ENCODE measurements at regions not wholly inside any gene's neighbourhood (a gene's known extent, or its start where the extent isn't known, plus 50 kb on each side); places are given as distances from the start of the nearest gene placed in this dataset.

- ATAC-seq (no peak), DNase-seq (no peak)
- TF ChIP-seq POLR2A (IDR thresholded peaks at IDR 0.05) (no peak), CTCF (IDR thresholded peaks at IDR 0.05 in 4 of 5, conservative IDR thresholded peaks at IDR 0.05 in 1 of 5) (no peak)
- intact Hi-C loops (cut with DNase I; ENCODE audit: low total_unique reads) = no loop called here
- Histone ChIP-seq H3K4me1 (no peaks in the 10 kb centered on the region), H3K36me3 (no peaks in the 10 kb centered on the region), H3K9me3 (no peaks in the 10 kb centered on the region), H3K27me3 (no peaks in the 10 kb centered on the region), H3K27ac (no peak overlapping the region), H3K4me3 (no peak overlapping the region)
- in situ Hi-C loops (cut with MboI; ENCODE audit: low sequenced_read_pairs in 4 of 4) = no loop called here
Observed at GRCh38 chr2:128512379-128513115, 193.9 kb upstream of the HS6ST1 start.

GRCh38 chr2:128513116-128513960 is 194.7 kb upstream of the HS6ST1 start:
- no peak for DNase-seq
- no peak for ATAC-seq
- in situ Hi-C loops (cut with MboI; ENCODE audit: low sequenced_read_pairs in 4 of 4) = no loop called here

GRCh38 chr2:128513961-128514283 is 195.3 kb upstream of the HS6ST1 start:
- intact Hi-C loops (cut with DNase I; ENCODE audit: low total_unique reads) = no loop called here
- no peak for ATAC-seq
- H3K4me3 ChIP-seq = no peak overlapping the region
- no peaks in the 10 kb centered on the region for H3K9me3 ChIP-seq
- TF ChIP-seq CTCF (IDR thresholded peaks at IDR 0.05 in 4 of 5, conservative IDR thresholded peaks at IDR 0.05 in 1 of 5) (no peak), POLR2A (IDR thresholded peaks at IDR 0.05) (no peak)
- H3K27ac ChIP-seq = no peak overlapping the region
- H3K27me3 ChIP-seq = no peaks in the 10 kb centered on the region
- no peaks in the 10 kb centered on the region for H3K4me1 ChIP-seq
- no peaks in the 10 kb centered on the region for H3K36me3 ChIP-seq
- in situ Hi-C loops (cut with MboI; ENCODE audit: low sequenced_read_pairs in 4 of 4) = no loop called here
- DNase-seq = peak in 1 of 2 donors; percentile 15

More at GRCh38 chr2:128513116-128513960, 194.7 kb upstream of the HS6ST1 start:
- H3K4me1 ChIP-seq = no peaks in the 10 kb centered on the region
- no peak overlapping the region for H3K27ac ChIP-seq
- H3K9me3 ChIP-seq = no peaks in the 10 kb centered on the region
- intact Hi-C loops (cut with DNase I; ENCODE audit: low total_unique reads) = no loop called here
- TF ChIP-seq CTCF (IDR thresholded peaks at IDR 0.05 in 4 of 5, conservative IDR thresholded peaks at IDR 0.05 in 1 of 5) = no peak
- no peak for TF ChIP-seq POLR2A (IDR thresholded peaks at IDR 0.05)
- no peaks in the 10 kb centered on the region for H3K36me3 ChIP-seq
- H3K4me3 ChIP-seq = no peak overlapping the region
- no peaks in the 10 kb centered on the region for H3K27me3 ChIP-seq

- H3K4me3 ChIP-seq = no peak overlapping the region
- H3K27me3 ChIP-seq = no peaks in the 10 kb centered on the region
- H3K4me1 ChIP-seq = no peaks in the 10 kb centered on the region
- intact Hi-C loops (cut with DNase I; ENCODE audit: low total_unique reads) = no loop called here
- DNase-seq = no peak
- ATAC-seq = no peak
- no peaks in the 10 kb centered on the region for H3K36me3 ChIP-seq
- H3K27ac ChIP-seq = no peak overlapping the region
- no peaks in the 10 kb centered on the region for H3K9me3 ChIP-seq
- no peak for TF ChIP-seq POLR2A (IDR thresholded peaks at IDR 0.05)
- no peak for TF ChIP-seq CTCF (IDR thresholded peaks at IDR 0.05 in 4 of 5, conservative IDR thresholded peaks at IDR 0.05 in 1 of 5)
- in situ Hi-C loops (cut with MboI; ENCODE audit: low sequenced_read_pairs in 4 of 4) = no loop called here
Observed at GRCh38 chr2:128514555-128514955, 195.9 kb upstream of the HS6ST1 start.
